Panc1 (cell line): ENCODE measurements at regions not wholly inside any gene's neighbourhood (a gene's known extent, or its start where the extent isn't known, plus 50 kb on each side); places are given as distances from the start of the nearest gene placed in this dataset.

Experiments used
- ATAC-seq: fragments of 200-7000 bp; cut with Tn5 transposase; 2 replicates; pipeline ENCODE4 v1.9.1; 2020; ENCODE audit warnings: mild to moderate bottlenecking, moderate library complexity
- BruUV-seq: library from RNA; stranded (reverse); fragments of 400-500 nt; replicated peaks from 2 replicates; lab custom pipeline; 2021; lab: Mats Ljungman, UMichigan
- CTCF ChIA-PET: fragments of 300-600 bp; sonication (Branson Sonifier 250); formaldehyde crosslinking; loops from one replicate; lab custom pipeline; 2022; ENCODE audit warnings: antibody characterized with exemption; lab: Charles Lee
- POLR2A ChIA-PET: fragments of 300-600 bp; sonication (Branson Sonifier 250); formaldehyde crosslinking; loops from one replicate; lab custom pipeline; 2022; ENCODE audit warnings: antibody characterized with exemption; lab: Charles Lee
- DNase-seq: peaks from one replicate; pipeline ENCODE4 v3.0.0-alpha.2; 2010; ENCODE audit warnings: low read depth, low spot score
- H3K27ac ChIP-seq: 2 replicates; pipeline ENCODE4 v1.5.1; 2011; ENCODE audit warnings: mild to moderate bottlenecking, low read length, inconsistent platforms
- H3K27me3 ChIP-seq: fragments of 200-500 bp; sonication (Bioruptor generic); 2 replicates; pipeline ENCODE4 v1.6.0; 2014; ENCODE audit warnings: low read length, inconsistent platforms; ENCODE audit not compliant: control insufficient read depth, insufficient read depth
- H3K36me3 ChIP-seq: fragments of 200-500 bp; sonication (Bioruptor generic); 2 replicates; pipeline ENCODE4 v1.5.1; 2014; ENCODE audit warnings: inconsistent platforms, mild to moderate bottlenecking, low read length, moderate library complexity; ENCODE audit not compliant: control insufficient read depth, insufficient read depth
- H3K4me1 ChIP-seq: 2 replicates; pipeline ENCODE4 v1.5.1; 2011; ENCODE audit warnings: inconsistent platforms, mild to moderate bottlenecking, low read length, moderate library complexity; ENCODE audit not compliant: control insufficient read depth, insufficient read depth
- H3K4me3 ChIP-seq, 2 experiments: 2 replicates each; pipeline ENCODE4 v1.5.1; 2011 to 2012; ENCODE audit warnings: low read depth in 2 of 2, low read length in 2 of 2, mild to moderate bottlenecking in 2 of 2, inconsistent platforms in 1 of 2, moderate library complexity in 1 of 2
- H3K9me3 ChIP-seq: fragments of 200-500 bp; sonication (Bioruptor generic); 2 replicates; pipeline ENCODE4 v1.5.1; 2014; ENCODE audit warnings: low read depth, mild to moderate bottlenecking, inconsistent platforms, low read length, moderate library complexity; ENCODE audit not compliant: control insufficient read depth, insufficient read depth
- CTCF ChIP-seq: fragments of 450-650 bp; IDR thresholded peaks from 2 replicates; pipeline ENCODE4 v1.5.1; 2017; ENCODE audit warnings: mild to moderate bottlenecking
- POLR2AphosphoS5 ChIP-seq: IDR thresholded peaks from 2 replicates; pipeline ENCODE4 v1.6.1; 2012; ENCODE audit warnings: mild to moderate bottlenecking, low read depth, low read length, moderate library complexity
- REST ChIP-seq, 2 experiments: IDR thresholded peaks; 2 replicates each; pipeline ENCODE4 v1.6.1; 2011 to 2012; ENCODE audit warnings: low read depth in 2 of 2, control low read depth in 1 of 2, low read length in 1 of 2, mild to moderate bottlenecking in 1 of 2, moderate library complexity in 1 of 2; ENCODE audit not compliant: insufficient read depth in 1 of 2
- SIN3A ChIP-seq: IDR thresholded peaks from 2 replicates; pipeline ENCODE4 v1.6.1; 2012; ENCODE audit warnings: low read depth, mild to moderate bottlenecking, low read length, moderate library complexity, borderline replicate concordance; ENCODE audit not compliant: insufficient read depth
- TCF7L2 ChIP-seq: IDR thresholded peaks from 2 replicates; pipeline ENCODE4 v1.6.1; 2011; ENCODE audit warnings: mild to moderate bottlenecking, low read depth, low read length, inconsistent platforms
- in situ Hi-C: cut with HindIII; loops from 2 replicates; pipeline ENCODE4 v1.10.0; 2016; ENCODE audit warnings: low sequenced_read_pairs, low pct_unique_long_range_greater_than_20kb
- intact Hi-C: fragments of 100-400 bp; cut with micrococcal nuclease; formaldehyde crosslinking; loops from one replicate; pipeline ENCODE4 v1.10.0; 2022; ENCODE audit not compliant: unreplicated experiment

DNA sequence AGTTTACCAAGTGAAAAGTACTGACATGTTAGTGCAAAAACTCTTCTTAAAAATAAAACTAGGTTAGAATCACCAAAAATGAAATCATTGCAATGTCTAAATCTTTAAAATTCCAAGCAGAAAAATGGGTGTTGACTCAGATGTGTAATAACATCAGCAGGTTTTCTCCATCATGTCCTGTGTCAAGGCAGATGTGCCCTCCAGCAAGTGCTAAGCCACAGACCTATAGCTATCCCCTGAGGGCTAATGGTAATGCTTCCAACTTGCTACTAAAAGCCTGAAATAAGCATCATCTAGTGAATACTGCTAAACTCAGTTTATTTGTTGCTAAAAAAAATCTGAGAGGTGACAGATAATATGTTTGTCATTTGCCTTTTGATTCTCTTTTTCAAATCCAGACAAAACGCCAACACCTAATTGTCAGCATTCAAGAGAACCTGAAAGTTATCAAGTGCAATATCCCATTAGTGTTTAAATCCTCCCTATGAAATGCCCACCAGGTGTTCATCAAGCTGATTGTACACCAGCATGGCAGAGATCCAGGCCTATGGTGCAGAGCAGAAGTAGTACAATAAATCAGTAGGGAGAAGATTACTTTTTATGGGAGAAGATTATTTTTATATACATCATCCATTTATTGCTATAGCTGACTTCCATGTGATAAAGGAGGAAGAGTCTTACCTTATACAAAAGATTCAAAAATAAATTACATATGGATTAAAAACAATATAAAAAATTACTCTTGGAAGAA is 55.1 kb upstream of the SYT9 start:
- no peak overlapping the region for H3K27ac ChIP-seq
- BruUV-seq: no TSS peak
- no peak overlapping the region for H3K4me3 ChIP-seq
- H3K9me3 ChIP-seq: no peaks in the 10 kb centered on the region
- intact Hi-C loops (no loop called here), in situ Hi-C loops (no loop called here)
- CTCF ChIA-PET: interaction anchor here (0.5 kb wide), 1 partner anchor 31 kb away, joined by 4 read pairs; no protein-coding TSS in a partner anchor
- DNase-seq (no peak), ATAC-seq (no peak)
- TF ChIP-seq POLR2AphosphoS5 (no peak), SIN3A (no peak), REST (IDR thresholded peaks at IDR 0.05; ENCODE audit: insufficient read depth in 1 of 2, low read depth in 2 of 2, low read length in 1 of 2) (no peak), CTCF (no peak), TCF7L2 (no peak)
- H3K27me3 ChIP-seq: no peaks in the 10 kb centered on the region; the same call in none of the 2 replicates
- no peaks in the 10 kb centered on the region for H3K36me3 ChIP-seq
- POLR2A ChIA-PET: no interaction called here
- no peaks in the 10 kb centered on the region for H3K4me1 ChIP-seq

- ChIA-PET CTCF (interaction anchor here (0.6 kb wide), 1 partner anchor 52 kb away, joined by 7 read pairs; no protein-coding TSS in a partner anchor), POLR2A (no interaction called here)
- no TSS peak for BruUV-seq
- DNase-seq (no peak), ATAC-seq (0 out of 2 replicates have a peak, but pooled peaks have one; percentile 34)
- TF ChIP-seq TCF7L2 (no peak), POLR2AphosphoS5 (no peak), CTCF (no peak), SIN3A (no peak), REST (IDR thresholded peaks at IDR 0.05; ENCODE audit: insufficient read depth in 1 of 2, low read depth in 2 of 2, low read length in 1 of 2) (no peak)
- H3K4me3 ChIP-seq: no peak overlapping the region
- H3K27me3 ChIP-seq: no peaks in the 10 kb centered on the region; the same call in none of the 2 replicates
- H3K27ac ChIP-seq: no peak overlapping the region
- intact Hi-C loops (no loop called here), in situ Hi-C loops (no loop called here)
- H3K4me1 ChIP-seq: no peaks in the 10 kb centered on the region
- no peaks in the 10 kb centered on the region for H3K36me3 ChIP-seq
- H3K9me3 ChIP-seq: no peaks in the 10 kb centered on the region
Observed at GRCh38 chr11:7197469-7197868, 54.2 kb upstream of the SYT9 start.
